ENCODE measurements at regions not wholly inside any gene's neighbourhood (a gene's known extent, or its start where the extent isn't known, plus 50 kb on each side); places are given as distances from the start of the nearest gene placed in this dataset.

DNA sequence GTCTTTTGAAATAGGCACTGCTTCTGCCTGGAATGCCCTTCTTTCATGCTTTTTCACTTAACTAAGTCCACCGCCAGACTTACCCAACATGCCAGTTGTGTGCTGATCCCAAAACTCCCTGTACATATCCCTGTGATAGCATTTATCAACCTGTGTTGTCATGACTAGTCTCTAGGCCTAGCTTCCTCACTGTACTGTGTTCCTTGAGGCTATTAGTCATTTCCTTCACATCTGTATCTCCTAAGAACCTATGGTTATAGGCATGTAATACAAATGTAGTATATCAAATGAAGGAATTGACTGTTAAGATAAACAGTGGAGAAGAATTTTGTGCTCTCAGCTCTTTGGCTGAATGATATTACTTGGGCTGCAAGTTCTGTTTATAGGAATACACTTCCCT, 184.3 kb downstream of the CYRIA start:
- TF ChIP-seq, protein P1, sequence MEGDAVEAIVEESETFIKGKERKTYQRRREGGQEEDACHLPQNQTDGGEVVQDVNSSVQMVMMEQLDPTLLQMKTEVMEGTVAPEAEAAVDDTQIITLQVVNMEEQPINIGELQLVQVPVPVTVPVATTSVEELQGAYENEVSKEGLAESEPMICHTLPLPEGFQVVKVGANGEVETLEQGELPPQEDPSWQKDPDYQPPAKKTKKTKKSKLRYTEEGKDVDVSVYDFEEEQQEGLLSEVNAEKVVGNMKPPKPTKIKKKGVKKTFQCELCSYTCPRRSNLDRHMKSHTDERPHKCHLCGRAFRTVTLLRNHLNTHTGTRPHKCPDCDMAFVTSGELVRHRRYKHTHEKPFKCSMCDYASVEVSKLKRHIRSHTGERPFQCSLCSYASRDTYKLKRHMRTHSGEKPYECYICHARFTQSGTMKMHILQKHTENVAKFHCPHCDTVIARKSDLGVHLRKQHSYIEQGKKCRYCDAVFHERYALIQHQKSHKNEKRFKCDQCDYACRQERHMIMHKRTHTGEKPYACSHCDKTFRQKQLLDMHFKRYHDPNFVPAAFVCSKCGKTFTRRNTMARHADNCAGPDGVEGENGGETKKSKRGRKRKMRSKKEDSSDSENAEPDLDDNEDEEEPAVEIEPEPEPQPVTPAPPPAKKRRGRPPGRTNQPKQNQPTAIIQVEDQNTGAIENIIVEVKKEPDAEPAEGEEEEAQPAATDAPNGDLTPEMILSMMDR (IDR thresholded peaks at IDR 0.05; ENCODE audit: poor library complexity, severe bottlenecking): no peak
- TF ChIP-seq EZH2 (IDR thresholded peaks at IDR 0.05; ENCODE audit: borderline replicate concordance, insufficient read depth, low read length, poor library complexity, severe bottlenecking) (no peak), POLR2AphosphoS5 (IDR thresholded peaks at IDR 0.05) (no peak), RAD21 (conservative IDR thresholded peaks at IDR 0.05) (no peak), TAF1 (IDR thresholded peaks at IDR 0.05; ENCODE audit: low read depth) (no peak), EP300 (conservative IDR thresholded peaks at IDR 0.05; ENCODE audit: poor library complexity, severe bottlenecking) (no peak), SMC3 (conservative IDR thresholded peaks at IDR 0.05; ENCODE audit: poor library complexity) (no peak), MXI1 (conservative IDR thresholded peaks at IDR 0.05; ENCODE audit: poor library complexity, severe bottlenecking) (no peak)
